ENCODE measurements at regions not wholly inside any gene's neighbourhood (a gene's known extent, or its start where the extent isn't known, plus 50 kb on each side); places are given as distances from the start of the nearest gene placed in this dataset.
"Not testable (repeated sequence)": the region's sequence is repeated elsewhere in the genome, so short reads cannot be mapped to it uniquely, and the experiment has no call there.

DNA sequence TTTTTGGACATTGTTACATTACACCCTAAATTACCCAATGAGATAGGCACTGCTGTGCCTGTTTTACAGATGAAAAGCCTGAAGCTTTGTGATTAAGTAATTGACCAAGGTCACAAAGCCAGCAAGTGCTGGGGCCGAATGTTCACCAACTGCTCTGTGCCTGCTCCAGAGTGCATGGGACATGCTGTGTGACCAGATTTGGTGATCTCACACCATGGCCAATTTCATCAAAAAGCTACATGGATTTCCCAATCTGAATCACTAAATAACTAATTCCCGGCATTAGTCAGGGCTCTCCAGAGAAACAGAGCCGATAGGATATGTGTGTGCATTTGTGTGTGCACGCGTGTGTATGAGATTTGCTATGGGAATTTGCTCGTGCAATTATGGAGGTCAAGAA lies 228.3 kb upstream of the ECI2 start:
- TF ChIP-seq, protein P1, sequence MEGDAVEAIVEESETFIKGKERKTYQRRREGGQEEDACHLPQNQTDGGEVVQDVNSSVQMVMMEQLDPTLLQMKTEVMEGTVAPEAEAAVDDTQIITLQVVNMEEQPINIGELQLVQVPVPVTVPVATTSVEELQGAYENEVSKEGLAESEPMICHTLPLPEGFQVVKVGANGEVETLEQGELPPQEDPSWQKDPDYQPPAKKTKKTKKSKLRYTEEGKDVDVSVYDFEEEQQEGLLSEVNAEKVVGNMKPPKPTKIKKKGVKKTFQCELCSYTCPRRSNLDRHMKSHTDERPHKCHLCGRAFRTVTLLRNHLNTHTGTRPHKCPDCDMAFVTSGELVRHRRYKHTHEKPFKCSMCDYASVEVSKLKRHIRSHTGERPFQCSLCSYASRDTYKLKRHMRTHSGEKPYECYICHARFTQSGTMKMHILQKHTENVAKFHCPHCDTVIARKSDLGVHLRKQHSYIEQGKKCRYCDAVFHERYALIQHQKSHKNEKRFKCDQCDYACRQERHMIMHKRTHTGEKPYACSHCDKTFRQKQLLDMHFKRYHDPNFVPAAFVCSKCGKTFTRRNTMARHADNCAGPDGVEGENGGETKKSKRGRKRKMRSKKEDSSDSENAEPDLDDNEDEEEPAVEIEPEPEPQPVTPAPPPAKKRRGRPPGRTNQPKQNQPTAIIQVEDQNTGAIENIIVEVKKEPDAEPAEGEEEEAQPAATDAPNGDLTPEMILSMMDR (IDR thresholded peaks at IDR 0.05) = no peak
- peaks cover 11% of the 10 kb centered on the region for H3K4me1 Mint-ChIP-seq (ENCODE audit: low read depth)
- DNase-seq (ENCODE audit: low spot score) = no peak
- no peak overlapping the region for H3K27ac Mint-ChIP-seq (ENCODE audit: unreplicated experiment)
- no peaks in the 10 kb centered on the region for H3K9me3 Mint-ChIP-seq (ENCODE audit: low read depth)
- H3K36me3 Mint-ChIP-seq (ENCODE audit: low read depth) = peaks cover 1% of the 10 kb centered on the region
- no peaks in the 10 kb centered on the region for H3K27me3 Mint-ChIP-seq (ENCODE audit: low read depth)
- no peak overlapping the region for H3K4me3 Mint-ChIP-seq (ENCODE audit: unreplicated experiment)

DNA sequence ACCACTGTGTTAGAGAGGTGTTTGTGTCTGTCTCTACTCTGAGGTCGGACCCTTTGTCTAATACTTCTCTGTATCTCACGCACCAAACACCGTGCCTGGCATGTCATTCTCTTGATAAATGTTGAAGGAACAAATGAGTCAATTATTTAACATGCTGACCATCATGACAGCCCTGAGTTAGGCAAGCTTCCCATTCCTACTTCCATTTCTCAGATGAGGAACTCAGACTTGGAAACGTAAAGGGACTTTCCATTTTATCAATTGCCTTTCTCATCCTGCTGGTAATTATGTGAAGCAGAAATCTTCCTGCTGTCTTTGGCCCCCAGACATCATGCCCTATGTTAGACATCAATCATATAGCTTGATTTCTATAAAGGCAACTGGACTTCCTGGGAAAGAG lies 227.0 kb upstream of the ECI2 start:
- Mint-ChIP-seq H3K27ac (ENCODE audit: unreplicated experiment) (no peak overlapping the region), H3K36me3 (ENCODE audit: low read depth) (peaks cover 1% of the 10 kb centered on the region), H3K9me3 (ENCODE audit: low read depth) (no peaks in the 10 kb centered on the region), H3K27me3 (ENCODE audit: low read depth) (no peaks in the 10 kb centered on the region), H3K4me1 (ENCODE audit: low read depth) (peaks cover 20% of the 10 kb centered on the region), H3K4me3 (ENCODE audit: unreplicated experiment) (no peak overlapping the region)
- DNase-seq (ENCODE audit: low spot score) = no peak
- TF ChIP-seq, protein P1 (IDR thresholded peaks at IDR 0.05) = no peak

DNA sequence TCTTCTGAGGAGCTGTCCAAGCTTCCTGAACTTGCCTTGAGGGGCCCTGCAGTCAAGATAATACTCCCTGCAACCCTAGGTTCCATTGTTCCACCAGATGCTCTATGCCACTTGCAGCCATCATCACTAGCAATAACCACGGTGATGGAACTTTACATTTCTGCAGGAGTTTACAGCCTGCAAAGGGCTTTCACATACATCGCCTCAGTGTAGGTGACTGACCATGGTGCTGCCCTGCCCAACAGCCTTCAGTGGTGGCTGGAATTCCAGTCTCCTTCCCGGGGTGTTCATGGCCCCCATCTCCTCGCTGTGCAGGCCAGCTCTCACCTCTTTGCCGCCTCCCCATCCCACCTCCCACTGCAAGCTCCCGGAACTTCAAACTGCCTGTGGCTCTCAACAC lies 225.5 kb upstream of the ECI2 start:
- H3K4me1 Mint-ChIP-seq (ENCODE audit: low read depth) = peaks cover 28% of the 10 kb centered on the region

DNA sequence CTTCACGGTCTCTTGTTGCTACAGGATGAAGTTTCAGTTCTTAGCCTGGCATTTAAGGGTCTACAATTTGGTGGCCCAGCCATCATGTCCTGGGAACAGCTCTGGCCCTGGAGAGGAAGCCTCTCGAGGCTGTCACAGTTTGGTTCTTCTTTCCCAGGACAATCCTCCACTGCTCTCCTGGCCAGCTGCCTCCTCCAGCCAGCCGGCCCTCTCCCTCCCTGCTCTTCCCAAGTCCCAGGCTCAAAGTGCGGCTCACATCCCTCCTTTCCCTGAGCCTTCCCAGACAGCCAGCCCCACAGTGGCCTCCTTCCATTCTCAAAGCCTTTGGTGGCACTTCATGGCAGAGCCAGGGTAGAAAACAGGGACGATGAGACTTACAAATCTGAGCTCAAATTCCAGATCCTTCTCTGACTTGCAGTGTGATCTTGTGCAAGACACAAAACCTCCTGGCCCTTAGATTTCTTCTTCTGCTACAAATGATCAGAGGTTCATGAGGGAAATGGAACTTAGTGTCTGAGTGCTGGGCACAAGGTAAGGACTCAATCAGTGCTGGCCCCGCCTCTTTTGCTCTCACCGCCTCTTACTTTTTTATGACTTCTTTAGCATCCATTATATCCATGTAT lies 223.8 kb upstream of the ECI2 start:
- peaks cover 36% of the 10 kb centered on the region for H3K4me1 Mint-ChIP-seq (ENCODE audit: low read depth)
- DNase-seq (ENCODE audit: low spot score) = no peak

More for the DNA sequence above, 225.5 kb upstream of the ECI2 start:
- H3K9me3 Mint-ChIP-seq (ENCODE audit: low read depth) = no peaks in the 10 kb centered on the region
- H3K4me3 Mint-ChIP-seq (ENCODE audit: unreplicated experiment) = no peak overlapping the region
- DNase-seq (ENCODE audit: low spot score) = no peak
- H3K36me3 Mint-ChIP-seq (ENCODE audit: low read depth) = peaks cover 1% of the 10 kb centered on the region
- TF ChIP-seq, protein P1 (IDR thresholded peaks at IDR 0.05) = no peak
- no peaks in the 10 kb centered on the region for H3K27me3 Mint-ChIP-seq (ENCODE audit: low read depth)
- H3K27ac Mint-ChIP-seq (ENCODE audit: unreplicated experiment) = no peak overlapping the region

DNA sequence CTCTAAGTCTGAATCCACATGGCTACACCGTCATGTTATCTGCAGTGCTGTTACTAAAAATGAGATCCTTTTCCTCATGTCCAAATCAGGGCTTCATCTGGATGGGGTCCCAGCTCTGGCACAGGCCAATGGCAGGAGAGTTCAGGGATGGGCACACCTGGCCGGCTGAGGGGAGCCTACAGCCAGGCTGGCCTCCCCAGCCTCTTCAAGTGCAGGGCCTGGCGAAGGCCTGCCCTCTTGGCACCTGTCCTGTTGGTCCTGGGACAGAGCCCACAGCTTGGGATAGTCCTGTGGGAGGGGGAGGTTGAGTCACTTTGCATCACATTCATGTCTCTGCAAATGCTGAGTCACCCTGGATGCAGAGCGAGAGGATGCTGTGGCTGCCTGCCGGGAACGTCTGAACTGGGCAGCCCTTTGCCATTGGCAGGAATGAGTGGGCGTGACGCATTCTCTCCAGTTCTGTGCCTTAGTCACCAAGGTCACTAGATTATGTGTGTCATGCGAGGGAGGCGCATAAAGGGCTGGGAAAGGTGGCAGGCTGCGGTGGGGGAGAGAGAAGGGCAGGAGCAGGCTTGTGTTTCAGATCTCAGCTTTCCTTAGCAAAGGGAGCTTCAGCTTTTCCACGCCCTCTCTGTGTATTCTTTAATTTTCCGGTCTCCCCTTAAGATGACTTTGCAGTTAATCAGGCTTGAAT lies 223.2 kb upstream of the ECI2 start:
- Mint-ChIP-seq H3K9me3 (ENCODE audit: low read depth) (no peaks in the 10 kb centered on the region), H3K36me3 (ENCODE audit: low read depth) (peaks cover 1% of the 10 kb centered on the region), H3K4me1 (ENCODE audit: low read depth) (peaks cover 39% of the 10 kb centered on the region), H3K27me3 (ENCODE audit: low read depth) (no peaks in the 10 kb centered on the region), H3K4me3 (ENCODE audit: unreplicated experiment) (peak overlapping the region; percentile 29), H3K27ac (ENCODE audit: unreplicated experiment) (peak overlapping the region; percentile 97)
- no peak for DNase-seq (ENCODE audit: low spot score)
- TF ChIP-seq, protein P1 (IDR thresholded peaks at IDR 0.05) = no peak

More for the DNA sequence above, 223.8 kb upstream of the ECI2 start:
- Mint-ChIP-seq H3K36me3 (ENCODE audit: low read depth) (peaks cover 1% of the 10 kb centered on the region), H3K4me3 (ENCODE audit: unreplicated experiment) (peak overlapping the region; percentile 51), H3K9me3 (ENCODE audit: low read depth) (no peaks in the 10 kb centered on the region), H3K27ac (ENCODE audit: unreplicated experiment) (peak overlapping the region; percentile 97), H3K27me3 (ENCODE audit: low read depth) (no peaks in the 10 kb centered on the region)
- TF ChIP-seq, protein P1 (IDR thresholded peaks at IDR 0.05) = no peak

DNA sequence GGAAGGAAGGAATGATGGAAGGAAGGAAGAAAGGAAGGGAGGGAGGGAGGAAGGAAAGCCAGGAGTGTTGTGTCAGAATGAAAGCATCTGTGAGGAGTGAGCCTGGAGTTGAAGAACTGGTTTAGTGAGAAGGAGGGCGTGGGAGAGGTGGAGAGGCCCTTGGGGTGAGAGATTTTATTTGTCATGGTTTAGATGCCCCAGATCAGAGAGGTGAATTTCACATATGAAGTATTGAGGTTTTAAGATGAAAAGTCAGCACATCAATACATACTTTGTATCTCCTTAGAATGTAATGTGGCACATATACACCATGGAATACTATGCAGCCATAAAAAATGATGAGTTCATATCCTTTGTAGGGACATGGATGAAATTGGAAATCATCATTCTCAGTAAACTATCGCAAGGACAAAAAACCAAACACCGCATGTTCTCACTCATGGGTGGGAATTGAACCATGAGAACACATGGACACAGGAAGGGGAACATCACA lies 222.3 kb upstream of the ECI2 start:
- H3K27ac Mint-ChIP-seq (ENCODE audit: unreplicated experiment); H3K27me3 Mint-ChIP-seq (ENCODE audit: low read depth): not testable (repeated sequence)

More for the DNA sequence above, 222.3 kb upstream of the ECI2 start:
- not testable (repeated sequence) for DNase-seq (ENCODE audit: low spot score); H3K9me3 Mint-ChIP-seq (ENCODE audit: low read depth); H3K4me3 Mint-ChIP-seq (ENCODE audit: unreplicated experiment); H3K36me3 Mint-ChIP-seq (ENCODE audit: low read depth)
- peaks cover 44% of the 10 kb centered on the region for H3K4me1 Mint-ChIP-seq (ENCODE audit: low read depth)

Measured in chondrocyte (in vitro differentiated cells).